ENCODE measurements at regions not wholly inside any gene's neighbourhood (a gene's known extent, or its start where the extent isn't known, plus 50 kb on each side); places are given as distances from the start of the nearest gene placed in this dataset.
A peak's percentile ranks its signal among the peaks of the same experiment; 100 is the strongest.

DNA sequence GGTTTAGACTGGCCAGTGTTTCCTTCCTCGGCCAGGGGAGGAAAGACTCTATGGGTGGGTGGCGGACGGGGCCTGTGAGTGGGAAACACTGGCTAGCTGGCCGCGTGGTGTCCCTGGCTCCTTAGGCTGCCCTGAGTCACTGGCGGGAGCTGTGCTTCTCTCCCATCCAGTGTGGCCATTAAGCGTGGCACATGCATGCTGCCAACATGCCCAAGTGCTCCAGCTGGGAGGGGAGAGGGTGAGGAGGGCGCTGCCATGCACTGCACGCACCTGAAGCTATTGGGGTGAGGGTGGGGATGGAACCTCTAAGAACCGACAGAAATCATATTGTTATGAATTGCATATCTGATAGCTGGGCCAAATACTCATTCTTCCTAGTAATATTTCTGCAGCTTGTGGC is 270.8 kb downstream of the CALCRL start:
- TF ChIP-seq, protein P1, sequence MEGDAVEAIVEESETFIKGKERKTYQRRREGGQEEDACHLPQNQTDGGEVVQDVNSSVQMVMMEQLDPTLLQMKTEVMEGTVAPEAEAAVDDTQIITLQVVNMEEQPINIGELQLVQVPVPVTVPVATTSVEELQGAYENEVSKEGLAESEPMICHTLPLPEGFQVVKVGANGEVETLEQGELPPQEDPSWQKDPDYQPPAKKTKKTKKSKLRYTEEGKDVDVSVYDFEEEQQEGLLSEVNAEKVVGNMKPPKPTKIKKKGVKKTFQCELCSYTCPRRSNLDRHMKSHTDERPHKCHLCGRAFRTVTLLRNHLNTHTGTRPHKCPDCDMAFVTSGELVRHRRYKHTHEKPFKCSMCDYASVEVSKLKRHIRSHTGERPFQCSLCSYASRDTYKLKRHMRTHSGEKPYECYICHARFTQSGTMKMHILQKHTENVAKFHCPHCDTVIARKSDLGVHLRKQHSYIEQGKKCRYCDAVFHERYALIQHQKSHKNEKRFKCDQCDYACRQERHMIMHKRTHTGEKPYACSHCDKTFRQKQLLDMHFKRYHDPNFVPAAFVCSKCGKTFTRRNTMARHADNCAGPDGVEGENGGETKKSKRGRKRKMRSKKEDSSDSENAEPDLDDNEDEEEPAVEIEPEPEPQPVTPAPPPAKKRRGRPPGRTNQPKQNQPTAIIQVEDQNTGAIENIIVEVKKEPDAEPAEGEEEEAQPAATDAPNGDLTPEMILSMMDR (IDR thresholded peaks at IDR 0.05) = no peak

DNA sequence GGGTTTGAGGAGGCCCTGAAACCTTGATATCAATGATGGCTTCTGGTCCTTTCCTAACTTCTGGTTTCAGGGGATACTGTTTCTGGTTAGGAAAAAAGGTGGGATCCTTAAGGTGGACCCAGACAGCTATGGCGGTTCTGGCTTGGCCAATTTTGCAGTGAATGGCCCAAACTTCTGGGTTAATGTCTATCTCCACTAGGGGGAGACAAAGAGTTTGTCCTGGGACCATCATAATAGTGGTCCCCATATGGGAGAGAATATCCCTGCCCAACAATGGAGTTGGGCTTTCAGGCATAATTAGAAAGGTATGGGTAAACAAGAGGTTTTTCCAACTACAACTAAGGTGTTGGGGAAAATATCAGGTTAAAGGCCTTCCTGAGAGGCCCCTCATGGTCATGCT is 273.5 kb downstream of the CALCRL start:
- TF ChIP-seq, protein P1 (IDR thresholded peaks at IDR 0.05) = peak; percentile 55; the same call in 1 of the 2 replicates

DNA sequence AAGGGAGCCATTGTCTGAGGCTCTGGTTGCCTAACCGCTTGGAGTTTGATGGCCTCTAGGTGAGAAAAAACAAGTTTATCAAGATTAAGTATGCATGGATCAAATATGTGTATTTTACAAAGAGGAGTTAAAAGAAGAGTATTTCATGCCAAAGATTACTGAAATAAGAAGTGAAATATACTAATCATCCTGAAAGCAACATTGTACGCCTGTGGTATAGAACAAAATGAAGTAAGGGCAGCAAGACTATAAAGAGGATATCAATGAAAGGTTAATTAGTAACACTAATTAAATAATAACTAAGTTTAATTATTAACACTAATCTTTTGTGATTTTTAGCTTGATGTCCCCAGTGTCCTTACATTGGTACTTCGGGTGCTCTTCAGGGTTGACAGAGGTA is 276.7 kb downstream of the CALCRL start:
- TF ChIP-seq, protein P1 (IDR thresholded peaks at IDR 0.05) = no peak

DNA sequence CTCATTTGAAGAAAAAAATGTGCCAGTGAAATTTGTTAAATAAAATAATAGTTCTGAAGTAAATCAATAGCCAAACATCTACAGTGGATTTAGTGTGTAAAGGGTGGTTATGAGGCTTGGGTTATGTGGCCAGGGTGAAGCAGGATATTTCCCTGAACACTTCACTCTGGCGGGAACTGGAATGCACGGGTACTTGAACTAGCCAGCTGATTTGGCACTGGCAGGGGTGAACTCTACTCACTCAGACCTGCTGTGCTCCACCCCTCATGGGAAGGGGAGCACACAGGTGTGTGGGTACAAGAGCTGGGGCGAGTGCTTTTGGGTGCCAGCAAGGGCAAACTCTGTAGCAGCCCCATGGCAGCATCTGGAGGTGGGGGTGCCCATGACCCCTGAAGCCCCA is 278.2 kb downstream of the CALCRL start:
- TF ChIP-seq, protein P1 (IDR thresholded peaks at IDR 0.05) = no peak

DNA sequence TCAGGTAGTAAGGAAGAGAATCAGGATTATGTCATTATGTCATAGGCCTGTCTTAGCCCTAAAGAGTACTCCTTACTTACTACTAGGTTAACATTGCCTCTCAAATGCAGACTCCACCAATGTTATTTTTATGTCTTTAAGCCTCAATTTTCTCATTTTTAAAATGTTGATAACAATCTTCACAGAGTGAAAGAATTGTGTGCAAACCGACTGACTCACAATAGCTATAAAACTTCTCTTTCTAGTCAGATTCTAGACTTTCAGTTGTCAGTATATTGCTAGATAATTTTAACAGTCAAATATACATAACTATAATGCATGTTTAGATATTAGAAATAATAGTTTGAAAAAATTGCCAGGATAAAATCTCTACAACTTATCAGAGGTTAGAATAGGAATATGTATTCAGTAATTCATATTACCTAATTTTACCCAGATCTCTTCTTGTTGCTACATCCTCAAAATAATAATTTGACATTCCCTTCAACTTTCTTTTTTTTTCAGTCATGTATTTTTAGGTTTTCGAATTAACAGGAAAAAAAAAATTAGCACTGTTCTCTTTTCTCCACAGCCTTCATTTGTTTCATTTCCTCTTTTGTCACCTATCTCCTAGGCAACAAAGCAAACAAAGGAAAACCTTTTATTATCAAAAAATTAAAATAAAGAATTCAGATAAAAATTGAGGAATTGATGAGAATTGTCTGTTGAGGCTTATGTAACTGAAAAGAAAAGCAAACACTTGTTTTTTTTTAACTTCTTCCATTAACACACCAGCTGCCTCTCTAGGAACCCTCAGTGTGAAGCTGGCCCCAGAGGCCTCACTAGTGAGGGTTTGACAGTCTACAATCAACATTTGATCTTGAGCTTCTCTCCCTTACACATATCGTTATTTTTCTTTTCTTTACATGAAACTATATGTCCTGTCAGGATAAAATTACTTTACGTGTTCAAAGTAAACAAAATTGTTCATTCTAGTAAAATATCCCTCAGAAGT is 279.0 kb downstream of the CALCRL start:
- TF ChIP-seq, protein P1 (IDR thresholded peaks at IDR 0.05) = no peak

DNA sequence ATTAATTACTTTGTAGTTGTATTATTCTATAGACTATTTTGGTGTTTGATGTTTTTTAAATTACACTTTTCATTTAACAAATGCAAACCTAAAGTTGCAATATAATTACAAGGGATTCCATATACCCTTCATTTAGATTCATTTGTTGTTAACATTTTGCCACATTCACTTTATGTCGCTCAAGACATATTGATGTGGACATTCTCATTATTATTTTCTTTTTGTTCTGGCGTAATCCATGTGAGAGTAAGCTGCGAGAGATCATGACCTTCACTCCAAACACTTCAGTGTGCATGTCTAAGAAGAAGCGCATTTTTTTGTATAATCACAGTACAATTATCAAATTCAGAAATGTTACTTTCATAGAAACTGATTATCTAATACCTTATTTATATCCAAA is 280.6 kb downstream of the CALCRL start:
- TF ChIP-seq, protein P1 (IDR thresholded peaks at IDR 0.05) = no peak

DNA sequence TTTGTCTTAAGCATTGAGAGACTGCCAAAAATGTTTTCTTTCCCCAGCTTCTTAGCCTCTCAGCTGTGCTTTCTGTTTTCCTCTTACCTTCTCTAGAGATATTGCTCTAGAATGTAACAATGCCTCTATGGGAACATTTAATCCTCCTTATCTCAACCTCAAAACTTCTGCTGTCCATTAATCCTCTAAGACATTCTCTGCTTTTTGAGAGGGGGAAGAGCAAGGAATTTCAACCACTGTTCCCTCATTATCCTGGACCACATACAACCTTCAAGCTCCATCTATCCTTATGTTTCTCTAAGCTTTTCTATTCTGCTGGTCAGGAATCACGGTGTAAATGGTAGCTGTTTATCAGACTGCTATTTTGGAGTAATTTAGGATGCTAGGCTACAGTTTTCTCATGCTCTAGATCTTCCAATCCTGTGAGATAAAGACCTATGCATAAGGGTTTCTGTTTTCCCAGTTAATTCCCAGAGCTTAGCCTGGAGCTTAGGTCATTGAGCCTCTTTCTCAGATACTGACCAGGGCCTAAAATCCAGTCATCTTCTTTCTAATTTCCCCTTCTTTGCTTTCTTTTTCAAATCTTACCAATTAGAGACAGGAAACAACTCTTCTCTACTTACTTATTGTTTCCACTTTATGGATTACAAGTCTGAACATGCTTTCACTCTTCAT is 282.0 kb downstream of the CALCRL start:
- TF ChIP-seq, protein P1 (IDR thresholded peaks at IDR 0.05) = no peak

Measured in LNCAP (cell line).